ENCODE measurements at regions not wholly inside any gene's neighbourhood (a gene's known extent, or its start where the extent isn't known, plus 50 kb on each side); places are given as distances from the start of the nearest gene placed in this dataset.

- TF ChIP-seq, protein P1, sequence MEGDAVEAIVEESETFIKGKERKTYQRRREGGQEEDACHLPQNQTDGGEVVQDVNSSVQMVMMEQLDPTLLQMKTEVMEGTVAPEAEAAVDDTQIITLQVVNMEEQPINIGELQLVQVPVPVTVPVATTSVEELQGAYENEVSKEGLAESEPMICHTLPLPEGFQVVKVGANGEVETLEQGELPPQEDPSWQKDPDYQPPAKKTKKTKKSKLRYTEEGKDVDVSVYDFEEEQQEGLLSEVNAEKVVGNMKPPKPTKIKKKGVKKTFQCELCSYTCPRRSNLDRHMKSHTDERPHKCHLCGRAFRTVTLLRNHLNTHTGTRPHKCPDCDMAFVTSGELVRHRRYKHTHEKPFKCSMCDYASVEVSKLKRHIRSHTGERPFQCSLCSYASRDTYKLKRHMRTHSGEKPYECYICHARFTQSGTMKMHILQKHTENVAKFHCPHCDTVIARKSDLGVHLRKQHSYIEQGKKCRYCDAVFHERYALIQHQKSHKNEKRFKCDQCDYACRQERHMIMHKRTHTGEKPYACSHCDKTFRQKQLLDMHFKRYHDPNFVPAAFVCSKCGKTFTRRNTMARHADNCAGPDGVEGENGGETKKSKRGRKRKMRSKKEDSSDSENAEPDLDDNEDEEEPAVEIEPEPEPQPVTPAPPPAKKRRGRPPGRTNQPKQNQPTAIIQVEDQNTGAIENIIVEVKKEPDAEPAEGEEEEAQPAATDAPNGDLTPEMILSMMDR (IDR thresholded peaks at IDR 0.05; ENCODE audit: low read depth, low read length, missing input control), result no peak
- TF ChIP-seq YY1 (IDR thresholded peaks at IDR 0.05) (no peak), REST (IDR thresholded peaks at IDR 0.05) (no peak), ATF3 (IDR thresholded peaks at IDR 0.05) (no peak), JUND (IDR thresholded peaks at IDR 0.05) (no peak)
- TF ChIP-seq, protein P2, sequence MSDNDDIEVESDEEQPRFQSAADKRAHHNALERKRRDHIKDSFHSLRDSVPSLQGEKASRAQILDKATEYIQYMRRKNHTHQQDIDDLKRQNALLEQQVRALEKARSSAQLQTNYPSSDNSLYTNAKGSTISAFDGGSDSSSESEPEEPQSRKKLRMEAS (IDR thresholded peaks at IDR 0.05), result no peak
Measured at GRCh38 chr4:92236877-92237276, 66.9 kb upstream of the GRID2 start.
